Upper lobe of right lung (tissue), 1 donor: ENCODE measurements at regions not wholly inside any gene's neighbourhood (a gene's known extent, or its start where the extent isn't known, plus 50 kb on each side); places are given as distances from the start of the nearest gene placed in this dataset.

Experiments used
- ATAC-seq: fragments of 200-7000 bp; cut with Tn5 transposase; one replicate; pipeline ENCODE4 v1.9.1; 2020; ENCODE audit warnings: mild to moderate bottlenecking, moderate library complexity
- DNase-seq: peaks from one replicate; pipeline ENCODE4 v3.0.0-alpha.2; 2020
- H3K27ac ChIP-seq: fragments of 200-600 bp; one replicate; pipeline ENCODE4 v1.8.0; 2022
- H3K27me3 ChIP-seq: fragments of 200-600 bp; one replicate; pipeline ENCODE4 v1.8.0; 2022; ENCODE audit warnings: mild to moderate bottlenecking
- H3K36me3 ChIP-seq: fragments of 200-600 bp; one replicate; pipeline ENCODE4 v1.8.0; 2022
- H3K4me1 ChIP-seq: fragments of 200-600 bp; one replicate; pipeline ENCODE4 v1.8.0; 2022
- H3K4me3 ChIP-seq: fragments of 200-600 bp; one replicate; pipeline ENCODE4 v1.8.0; 2022; ENCODE audit warnings: mild to moderate bottlenecking
- H3K9me3 ChIP-seq: fragments of 200-600 bp; one replicate; pipeline ENCODE4 v1.8.0; 2022
- intact Hi-C: fragments of 100-400 bp; cut with DNase I; formaldehyde crosslinking; loops from one replicate; pipeline ENCODE4 v1.11.0; 2022
- TF ChIP-seq, protein P1 (sequence below): fragments of 200-600 bp; IDR thresholded peaks from one replicate; pipeline ENCODE4 v1.8.0; 2022; ENCODE audit warnings: antibody characterized with exemption
- donor health status: DM: no; HTN: yes; CAD: no; lungs with severe emphysema.

DNA sequence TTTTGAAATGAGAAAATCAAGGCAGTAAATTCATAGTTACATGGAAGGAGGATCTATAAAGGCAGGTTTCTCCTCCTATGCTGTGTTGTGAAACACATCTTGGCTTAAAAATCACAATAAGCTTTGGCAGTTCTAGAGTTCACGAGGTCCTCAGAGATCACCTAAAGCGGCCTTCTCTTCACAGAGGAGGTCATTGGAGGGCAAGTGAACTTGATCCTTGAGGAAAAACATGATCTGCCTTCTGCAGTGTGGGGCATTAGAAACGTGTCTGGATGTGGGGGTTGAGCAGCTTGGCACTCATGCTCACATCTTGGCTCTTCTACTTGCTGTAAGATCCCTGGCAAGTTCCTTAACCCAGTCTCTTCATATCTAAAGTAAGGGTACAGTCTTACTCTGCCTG lies 96.1 kb upstream of the BMPER start:
- H3K9me3 ChIP-seq, result no peaks in the 10 kb centered on the region
- ATAC-seq (peak; percentile 23), DNase-seq (no peak)
- TF ChIP-seq, protein P1, sequence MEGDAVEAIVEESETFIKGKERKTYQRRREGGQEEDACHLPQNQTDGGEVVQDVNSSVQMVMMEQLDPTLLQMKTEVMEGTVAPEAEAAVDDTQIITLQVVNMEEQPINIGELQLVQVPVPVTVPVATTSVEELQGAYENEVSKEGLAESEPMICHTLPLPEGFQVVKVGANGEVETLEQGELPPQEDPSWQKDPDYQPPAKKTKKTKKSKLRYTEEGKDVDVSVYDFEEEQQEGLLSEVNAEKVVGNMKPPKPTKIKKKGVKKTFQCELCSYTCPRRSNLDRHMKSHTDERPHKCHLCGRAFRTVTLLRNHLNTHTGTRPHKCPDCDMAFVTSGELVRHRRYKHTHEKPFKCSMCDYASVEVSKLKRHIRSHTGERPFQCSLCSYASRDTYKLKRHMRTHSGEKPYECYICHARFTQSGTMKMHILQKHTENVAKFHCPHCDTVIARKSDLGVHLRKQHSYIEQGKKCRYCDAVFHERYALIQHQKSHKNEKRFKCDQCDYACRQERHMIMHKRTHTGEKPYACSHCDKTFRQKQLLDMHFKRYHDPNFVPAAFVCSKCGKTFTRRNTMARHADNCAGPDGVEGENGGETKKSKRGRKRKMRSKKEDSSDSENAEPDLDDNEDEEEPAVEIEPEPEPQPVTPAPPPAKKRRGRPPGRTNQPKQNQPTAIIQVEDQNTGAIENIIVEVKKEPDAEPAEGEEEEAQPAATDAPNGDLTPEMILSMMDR, result no peak
- H3K4me3 ChIP-seq, result no peak overlapping the region
- no peaks in the 10 kb centered on the region for H3K36me3 ChIP-seq
- intact Hi-C loops, result no loop called here
- H3K27ac ChIP-seq, result no peak overlapping the region
- peaks cover 19% of the 10 kb centered on the region for H3K4me1 ChIP-seq
- H3K27me3 ChIP-seq, result no peaks in the 10 kb centered on the region

DNA sequence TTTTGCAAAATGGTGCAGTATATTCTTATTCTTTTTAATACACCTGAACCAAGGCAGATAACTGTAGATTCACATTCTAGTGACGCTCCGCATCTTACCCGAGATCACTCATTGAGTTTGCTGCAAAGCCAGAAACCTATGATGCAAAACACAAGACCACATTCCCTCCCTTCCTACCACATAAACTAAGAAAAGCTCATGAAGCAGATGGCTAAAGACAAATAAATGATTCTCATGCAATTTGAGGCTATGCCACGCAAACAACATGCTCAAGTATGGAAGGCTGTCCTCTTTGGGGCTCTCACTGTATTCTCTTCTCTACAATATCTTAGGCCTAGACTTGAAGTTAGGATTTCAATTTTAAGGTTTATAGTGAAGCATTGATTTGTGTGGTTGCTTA lies 95.0 kb upstream of the BMPER start:
- Histone ChIP-seq H3K9me3 (no peaks in the 10 kb centered on the region), H3K4me1 (peaks cover 19% of the 10 kb centered on the region), H3K27ac (no peak overlapping the region), H3K4me3 (no peak overlapping the region), H3K27me3 (no peaks in the 10 kb centered on the region), H3K36me3 (no peaks in the 10 kb centered on the region)
- ATAC-seq (no peak), DNase-seq (no peak)
- TF ChIP-seq, protein P1, result no peak
- intact Hi-C loops, result no loop called here

DNA sequence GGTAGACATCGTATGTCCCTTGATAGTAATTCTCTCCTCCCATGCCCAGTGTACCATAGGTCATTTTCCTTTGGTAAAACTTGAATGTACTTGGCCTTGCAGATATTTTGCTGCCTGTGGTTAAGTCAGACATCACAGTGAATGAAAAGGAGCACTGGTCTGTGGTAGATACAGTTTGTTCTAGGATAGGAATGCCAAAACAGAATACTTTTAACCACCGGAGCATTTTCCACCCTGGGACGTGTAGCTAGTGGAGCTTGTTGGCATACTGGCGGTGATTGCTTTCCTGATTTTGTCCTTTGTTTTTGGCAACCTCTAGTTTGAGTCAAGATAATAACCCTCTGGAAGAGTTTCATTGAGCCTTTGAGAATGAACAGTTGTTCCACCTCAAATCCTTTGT lies 92.0 kb upstream of the BMPER start:
- TF ChIP-seq, protein P1, result no peak
- H3K4me1 ChIP-seq, result peaks cover under 1% of the 10 kb centered on the region
- no peak for ATAC-seq

GRCh38 chr7:33814400-33814799 lies 90.9 kb upstream of the BMPER start:
- Histone ChIP-seq H3K27me3 (no peaks in the 10 kb centered on the region), H3K27ac (peak overlapping the region; percentile 6)
- ATAC-seq, result no peak

More for the DNA sequence above, 92.0 kb upstream of the BMPER start:
- Histone ChIP-seq H3K9me3 (no peaks in the 10 kb centered on the region), H3K27ac (no peak overlapping the region), H3K36me3 (no peaks in the 10 kb centered on the region), H3K27me3 (no peaks in the 10 kb centered on the region), H3K4me3 (no peak overlapping the region)
- no peak for DNase-seq
- intact Hi-C loops, result no loop called here

DNA sequence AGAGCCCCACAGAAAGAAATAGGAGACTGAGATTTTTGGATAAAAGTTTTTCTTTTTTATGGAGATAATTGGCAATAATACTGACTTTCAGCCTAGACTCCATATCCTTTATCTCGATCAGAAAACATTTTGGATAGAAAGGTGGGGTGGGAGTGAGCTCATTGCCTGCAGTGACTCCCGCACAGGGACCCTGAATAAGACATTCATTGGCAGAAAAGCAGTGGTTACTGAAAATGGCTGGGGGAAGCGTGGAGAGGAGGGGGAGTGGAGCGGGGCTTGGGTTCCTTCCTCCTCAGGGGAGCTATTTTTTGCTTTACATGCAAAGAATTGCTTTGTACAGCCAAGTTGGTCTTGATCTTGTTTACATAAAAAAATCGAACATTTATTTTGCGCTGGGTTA lies 90.4 kb upstream of the BMPER start:
- intact Hi-C loops, result no loop called here
- no peaks in the 10 kb centered on the region for H3K9me3 ChIP-seq
- DNase-seq, result no peak
- ATAC-seq, result no peak
- TF ChIP-seq, protein P1, result no peak
- H3K27ac ChIP-seq, result no peak overlapping the region
- H3K27me3 ChIP-seq, result no peaks in the 10 kb centered on the region
- no peak overlapping the region for H3K4me3 ChIP-seq
- H3K4me1 ChIP-seq, result no peaks in the 10 kb centered on the region
- no peaks in the 10 kb centered on the region for H3K36me3 ChIP-seq

More at GRCh38 chr7:33814400-33814799, 90.9 kb upstream of the BMPER start:
- TF ChIP-seq, protein P1, result no peak
- no peaks in the 10 kb centered on the region for H3K9me3 ChIP-seq
- H3K4me1 ChIP-seq, result no peaks in the 10 kb centered on the region
- H3K36me3 ChIP-seq, result no peaks in the 10 kb centered on the region
- intact Hi-C loops, result no loop called here
- DNase-seq, result no peak
- no peak overlapping the region for H3K4me3 ChIP-seq

GRCh38 chr7:33815336-33815735 lies 90.0 kb upstream of the BMPER start:
- no peak for DNase-seq

More at GRCh38 chr7:33815336-33815735, 90.0 kb upstream of the BMPER start:
- Histone ChIP-seq H3K4me3 (no peak overlapping the region), H3K4me1 (no peaks in the 10 kb centered on the region), H3K27ac (no peak overlapping the region), H3K27me3 (no peaks in the 10 kb centered on the region), H3K9me3 (no peaks in the 10 kb centered on the region), H3K36me3 (no peaks in the 10 kb centered on the region)
- intact Hi-C loops, result no loop called here
- TF ChIP-seq, protein P1, result no peak
- ATAC-seq, result no peak
